Activated naive CD8-positive, alpha-beta T cell treated with anti-CD3 and anti-CD28 coated beads, Interleukin-2, amount 10 ng/mL, durations not matched to agents 7 days and 5 days (primary cell): ENCODE measurements at regions not wholly inside any gene's neighbourhood (a gene's known extent, or its start where the extent isn't known, plus 50 kb on each side); places are given as distances from the start of the nearest gene placed in this dataset.
"Not testable (repeated sequence)": the region's sequence is repeated elsewhere in the genome, so short reads cannot be mapped to it uniquely, and the experiment has no call there.

Experiments used
- ATAC-seq: fragments of 150-1000 bp; cut with Tn5 transposase; one replicate; pipeline ENCODE4 v1.10.0; 2021; ENCODE audit warnings: low read depth, moderate library complexity
- POLR2A ChIA-PET: fragments of 350-600 bp; sonication (Branson Sonifier 250); formaldehyde crosslinking; loops from one replicate; lab custom pipeline; 2021; ENCODE audit warnings: antibody characterized with exemption; lab: Charles Lee
- DNase-seq: peaks from one replicate; pipeline ENCODE4 v3.0.0; 2021
- H3K27ac Mint-ChIP-seq: one replicate; pipeline ENCODE4 v1.8.0; 2022; ENCODE audit warnings: mild to moderate bottlenecking, mixed read lengths
- H3K27me3 Mint-ChIP-seq: one replicate; pipeline ENCODE4 v1.8.0; 2022; ENCODE audit warnings: mild to moderate bottlenecking, moderate library complexity, mixed read lengths
- H3K36me3 Mint-ChIP-seq: one replicate; pipeline ENCODE4 v1.8.0; 2021; ENCODE audit warnings: mild to moderate bottlenecking, mixed read lengths
- H3K4me1 Mint-ChIP-seq: one replicate; pipeline ENCODE4 v1.8.0; 2021; ENCODE audit warnings: mixed read lengths
- H3K4me3 Mint-ChIP-seq: one replicate; pipeline ENCODE4 v1.8.0; 2022; ENCODE audit warnings: mild to moderate bottlenecking, moderate library complexity, mixed read lengths
- H3K9me3 Mint-ChIP-seq: one replicate; pipeline ENCODE4 v1.8.0; 2021; ENCODE audit warnings: mixed read lengths

GRCh38 chr5:62817043-62817442 lies 238.4 kb downstream of the LRRC70 start:
- H3K27ac Mint-ChIP-seq, H3K36me3 Mint-ChIP-seq, H3K4me1 Mint-ChIP-seq, H3K4me3 Mint-ChIP-seq, H3K27me3 Mint-ChIP-seq, POLR2A ChIA-PET, ATAC-seq, H3K9me3 Mint-ChIP-seq, DNase-seq: not testable (repeated sequence)

- Mint-ChIP-seq H3K4me3 (no peak overlapping the region), H3K9me3 (peaks cover 3% of the 10 kb centered on the region), H3K27ac (no peak overlapping the region), H3K27me3 (no peaks in the 10 kb centered on the region), H3K4me1 (no peaks in the 10 kb centered on the region), H3K36me3 (no peaks in the 10 kb centered on the region)
- ATAC-seq: no peak
- no peak for DNase-seq
- POLR2A ChIA-PET: no interaction called here
These were observed 236.4 kb downstream of the LRRC70 start for GRCh38 chr5:62814991-62815390.

DNA sequence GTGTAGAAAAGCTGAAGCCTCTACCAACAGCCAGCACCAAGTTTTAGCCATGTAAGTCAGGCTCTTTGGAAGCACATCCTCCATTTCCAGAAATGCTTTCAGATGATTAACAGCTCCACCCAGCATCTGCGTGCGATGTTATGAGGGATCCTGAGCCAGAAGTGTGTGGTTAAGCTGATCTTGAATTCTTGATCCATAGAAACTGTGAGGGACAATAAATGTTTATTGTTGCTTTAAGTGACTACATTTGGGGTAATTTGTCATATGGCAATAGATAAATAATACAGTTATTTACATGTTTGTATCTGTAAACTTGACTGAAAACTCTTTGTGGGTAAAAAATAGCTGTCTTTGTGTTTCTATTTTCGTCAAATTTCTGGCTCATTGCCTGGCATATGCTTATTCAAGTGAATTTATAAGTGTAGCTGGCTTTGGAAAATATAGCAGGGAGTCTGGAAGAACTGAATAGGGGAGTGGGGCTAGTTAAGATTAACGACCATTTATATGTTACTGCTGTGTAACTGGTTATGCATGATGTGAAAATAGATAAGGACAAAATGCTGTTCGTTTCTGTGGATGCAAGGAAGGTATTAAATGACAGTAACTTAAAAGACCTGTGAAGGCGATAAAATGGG lies 234.1 kb downstream of the LRRC70 start:
- Mint-ChIP-seq H3K4me3 (no peak overlapping the region), H3K9me3 (peaks cover 3% of the 10 kb centered on the region), H3K27ac (no peak overlapping the region), H3K36me3 (no peaks in the 10 kb centered on the region), H3K27me3 (no peaks in the 10 kb centered on the region), H3K4me1 (no peaks in the 10 kb centered on the region)
- POLR2A ChIA-PET: interaction anchor here (0.6 kb wide), 1 partner anchor 234 kb away, joined by 3 read pairs; the partner anchor contains the start of gene LRRC70
- ATAC-seq (no peak), DNase-seq (no peak)

- ATAC-seq, H3K36me3 Mint-ChIP-seq, DNase-seq, POLR2A ChIA-PET, H3K4me1 Mint-ChIP-seq, H3K4me3 Mint-ChIP-seq, H3K27me3 Mint-ChIP-seq, H3K27ac Mint-ChIP-seq, H3K9me3 Mint-ChIP-seq: not testable (repeated sequence)
These were observed 226.2 kb downstream of the LRRC70 start for GRCh38 chr5:62804819-62805218.

DNA sequence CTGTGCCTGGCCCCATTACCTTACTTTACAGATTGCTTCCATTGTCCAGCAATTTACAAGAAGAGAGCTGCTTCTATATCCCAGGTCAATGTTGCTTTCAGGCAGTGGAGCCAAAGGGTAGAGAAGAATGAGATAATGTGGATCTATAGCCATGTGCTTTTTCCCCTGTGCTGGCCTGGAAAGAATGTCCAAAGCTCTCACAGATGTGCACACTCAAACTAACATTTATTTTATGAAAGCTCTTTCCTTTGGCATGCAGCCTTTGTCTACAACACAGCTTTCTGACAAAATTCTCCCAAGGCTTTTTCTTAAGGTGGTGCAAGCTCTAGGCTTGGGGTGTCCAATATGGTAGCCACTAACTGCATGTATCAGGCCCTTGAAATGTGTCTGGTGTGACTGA lies 217.3 kb downstream of the LRRC70 start:
- ATAC-seq (no peak), DNase-seq (no peak)
- Mint-ChIP-seq H3K27me3 (no peaks in the 10 kb centered on the region), H3K36me3 (no peaks in the 10 kb centered on the region), H3K9me3 (peaks cover 12% of the 10 kb centered on the region), H3K4me3 (no peak overlapping the region), H3K27ac (no peak overlapping the region), H3K4me1 (no peaks in the 10 kb centered on the region)
- POLR2A ChIA-PET: no interaction called here

DNA sequence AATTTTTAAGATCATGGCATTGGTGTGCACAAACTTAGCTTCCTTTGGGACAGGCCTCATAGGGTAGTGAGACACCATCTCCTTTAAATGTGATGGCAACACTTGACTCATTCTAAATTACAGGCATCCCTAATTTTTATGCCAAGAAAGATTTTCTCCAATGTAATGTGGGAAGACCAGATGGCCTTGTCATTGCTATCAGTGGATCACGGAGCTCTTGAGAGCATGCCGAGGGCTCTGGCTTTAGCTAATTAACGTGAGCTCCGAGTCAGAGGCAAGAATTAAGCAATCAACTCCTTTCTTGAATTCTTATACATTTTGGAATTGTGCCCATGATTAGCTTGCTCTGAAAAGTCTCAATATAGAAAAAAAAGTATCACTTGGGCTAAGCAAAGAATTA lies 215.8 kb downstream of the LRRC70 start:
- DNase-seq (no peak), ATAC-seq (no peak)
- Mint-ChIP-seq H3K9me3 (peaks cover 12% of the 10 kb centered on the region), H3K27ac (no peak overlapping the region), H3K4me1 (no peaks in the 10 kb centered on the region), H3K27me3 (peaks cover 3% of the 10 kb centered on the region), H3K4me3 (no peak overlapping the region), H3K36me3 (no peaks in the 10 kb centered on the region)
- POLR2A ChIA-PET: no interaction called here

- no peaks in the 10 kb centered on the region for H3K36me3 Mint-ChIP-seq
- H3K9me3 Mint-ChIP-seq: no peaks in the 10 kb centered on the region
- H3K27ac Mint-ChIP-seq: no peak overlapping the region
- H3K27me3 Mint-ChIP-seq: peaks cover 16% of the 10 kb centered on the region
- ATAC-seq: no peak
- H3K4me1 Mint-ChIP-seq: no peaks in the 10 kb centered on the region
- no peak for DNase-seq
- H3K4me3 Mint-ChIP-seq: no peak overlapping the region
- POLR2A ChIA-PET: no interaction called here
These were observed 212.4 kb downstream of the LRRC70 start for GRCh38 chr5:62791059-62791458.

GRCh38 chr5:62790348-62790747 lies 211.7 kb downstream of the LRRC70 start:
- H3K9me3 Mint-ChIP-seq: no peaks in the 10 kb centered on the region
- POLR2A ChIA-PET: no interaction called here

DNA sequence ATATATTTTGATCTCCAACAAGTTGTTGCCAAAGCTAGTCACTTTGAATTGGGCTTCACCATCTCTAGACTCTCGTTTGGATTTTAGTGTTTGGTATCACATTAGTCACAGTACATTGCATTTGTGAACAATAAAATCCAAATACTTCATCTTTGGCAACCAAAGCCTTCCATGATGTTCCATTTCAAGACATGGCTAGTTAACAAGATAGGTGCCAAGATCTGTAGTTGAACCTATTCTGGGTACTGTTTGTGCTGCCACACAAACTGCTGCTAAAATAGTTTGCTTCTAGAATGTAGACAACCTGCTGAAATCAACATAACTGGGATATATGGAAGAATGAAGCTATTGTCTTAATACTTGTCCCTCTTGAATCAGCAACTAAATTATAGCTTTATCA lies 207.5 kb downstream of the LRRC70 start:
- ATAC-seq: no peak
- POLR2A ChIA-PET: no interaction called here

More at GRCh38 chr5:62790348-62790747, 211.7 kb downstream of the LRRC70 start:
- no peak overlapping the region for H3K4me3 Mint-ChIP-seq
- H3K27ac Mint-ChIP-seq: no peak overlapping the region
- no peaks in the 10 kb centered on the region for H3K4me1 Mint-ChIP-seq
- DNase-seq: no peak
- no peaks in the 10 kb centered on the region for H3K36me3 Mint-ChIP-seq
- no peak for ATAC-seq
- H3K27me3 Mint-ChIP-seq: peaks cover 18% of the 10 kb centered on the region

DNA sequence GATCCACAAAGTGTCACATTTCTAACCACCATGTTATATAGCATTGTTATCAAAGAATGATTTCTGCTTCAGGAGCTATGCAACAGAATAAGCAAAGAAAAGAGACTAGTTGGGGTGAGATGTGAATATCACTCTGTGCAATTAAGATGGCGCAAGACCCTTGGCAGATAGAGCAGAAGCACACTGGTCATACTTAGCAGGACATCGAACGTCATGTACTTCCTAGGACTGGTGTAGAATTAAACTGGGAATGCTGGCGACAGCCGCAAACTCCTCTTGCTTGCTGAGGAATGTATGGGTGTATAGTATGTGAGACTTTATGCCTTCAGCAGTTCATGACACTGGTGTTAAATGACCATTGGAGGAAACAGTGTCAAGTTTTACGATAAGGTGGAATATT lies 207.0 kb downstream of the LRRC70 start:
- Mint-ChIP-seq H3K4me3 (no peak overlapping the region), H3K27ac (no peak overlapping the region), H3K36me3 (no peaks in the 10 kb centered on the region), H3K4me1 (peaks cover 4% of the 10 kb centered on the region), H3K9me3 (no peaks in the 10 kb centered on the region), H3K27me3 (peaks cover 18% of the 10 kb centered on the region)
- POLR2A ChIA-PET: no interaction called here
- ATAC-seq (no peak), DNase-seq (no peak)

More for the DNA sequence above, 207.5 kb downstream of the LRRC70 start:
- Mint-ChIP-seq H3K27me3 (peaks cover 18% of the 10 kb centered on the region), H3K4me1 (peaks cover 4% of the 10 kb centered on the region), H3K9me3 (no peaks in the 10 kb centered on the region), H3K27ac (no peak overlapping the region), H3K36me3 (no peaks in the 10 kb centered on the region), H3K4me3 (no peak overlapping the region)
- DNase-seq: no peak

- H3K27ac Mint-ChIP-seq: no peak overlapping the region
- H3K27me3 Mint-ChIP-seq: peaks cover 12% of the 10 kb centered on the region
- no peak for ATAC-seq
- H3K36me3 Mint-ChIP-seq: no peaks in the 10 kb centered on the region
- peaks cover 4% of the 10 kb centered on the region for H3K4me1 Mint-ChIP-seq
- POLR2A ChIA-PET: no interaction called here
- H3K9me3 Mint-ChIP-seq: no peaks in the 10 kb centered on the region
- H3K4me3 Mint-ChIP-seq: no peak overlapping the region
- no peak for DNase-seq
These were observed 204.9 kb downstream of the LRRC70 start for GRCh38 chr5:62783374-62784057.

- DNase-seq: no peak
- H3K4me3 Mint-ChIP-seq: no peak overlapping the region
- H3K27ac Mint-ChIP-seq: no peak overlapping the region
- H3K36me3 Mint-ChIP-seq: no peaks in the 10 kb centered on the region
- no peaks in the 10 kb centered on the region for H3K9me3 Mint-ChIP-seq
- H3K4me1 Mint-ChIP-seq: peaks cover 4% of the 10 kb centered on the region
- ATAC-seq: no peak
- POLR2A ChIA-PET: no interaction called here
- no peaks in the 10 kb centered on the region for H3K27me3 Mint-ChIP-seq
These were observed 202.3 kb downstream of the LRRC70 start for GRCh38 chr5:62780888-62781287.

DNA sequence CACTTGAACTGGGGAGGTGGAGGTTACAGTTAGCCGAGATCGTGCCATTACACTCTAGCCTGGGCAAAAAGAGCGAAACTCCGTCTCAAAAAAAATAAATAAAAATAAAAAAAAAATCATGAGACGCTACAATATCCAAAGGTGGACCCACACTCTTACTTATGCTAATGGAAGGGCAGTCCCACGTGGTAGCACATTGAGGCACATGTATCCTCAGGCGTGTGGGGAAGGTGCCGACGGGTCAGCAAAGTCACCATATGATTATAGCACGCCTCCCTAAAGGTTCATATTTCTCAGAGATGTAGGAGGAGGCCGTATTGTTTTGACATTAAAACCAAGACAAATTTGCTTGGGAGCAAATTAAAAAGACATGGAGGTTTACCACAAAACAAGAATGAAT lies 201.6 kb downstream of the LRRC70 start:
- peaks cover 4% of the 10 kb centered on the region for H3K4me1 Mint-ChIP-seq
- no peak for ATAC-seq
- H3K9me3 Mint-ChIP-seq: no peaks in the 10 kb centered on the region
- no peak overlapping the region for H3K27ac Mint-ChIP-seq
- H3K36me3 Mint-ChIP-seq: no peaks in the 10 kb centered on the region
- POLR2A ChIA-PET: no interaction called here
- no peaks in the 10 kb centered on the region for H3K27me3 Mint-ChIP-seq
- no peak for DNase-seq
- no peak overlapping the region for H3K4me3 Mint-ChIP-seq

DNA sequence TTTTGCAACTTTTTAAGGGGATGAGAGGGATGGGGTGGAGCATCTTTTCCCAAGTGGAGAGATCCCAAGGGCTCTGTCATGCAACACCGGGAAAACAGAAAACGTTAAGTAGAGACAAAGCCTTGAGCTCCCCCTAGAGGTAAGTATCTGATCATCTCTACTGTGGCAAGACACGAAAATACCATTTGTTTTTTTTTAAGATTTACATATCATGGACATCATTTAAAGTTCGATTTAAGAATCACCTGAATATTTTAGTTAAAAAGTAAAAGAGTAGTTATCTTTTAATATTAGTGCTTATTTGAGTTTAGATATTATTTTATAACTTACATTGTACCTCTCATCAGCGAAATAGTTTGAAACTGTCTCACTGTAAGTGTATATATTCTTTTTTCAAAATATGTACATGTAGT lies 200.4 kb downstream of the LRRC70 start:
- Mint-ChIP-seq H3K9me3 (no peaks in the 10 kb centered on the region), H3K4me3 (no peak overlapping the region), H3K27me3 (no peaks in the 10 kb centered on the region), H3K36me3 (no peaks in the 10 kb centered on the region), H3K4me1 (peaks cover 4% of the 10 kb centered on the region), H3K27ac (no peak overlapping the region)
- ATAC-seq (no peak), DNase-seq (no peak)
- POLR2A ChIA-PET: no interaction called here
